ENCODE measurements at regions not wholly inside any gene's neighbourhood (a gene's known extent, or its start where the extent isn't known, plus 50 kb on each side); places are given as distances from the start of the nearest gene placed in this dataset.
"Not testable (repeated sequence)": the region's sequence is repeated elsewhere in the genome, so short reads cannot be mapped to it uniquely, and the experiment has no call there.

GRCh38 chr17:70599198-70599597 lies 429.9 kb downstream of the KCNJ2 start:
- DNase-seq, result no peak

- not testable (repeated sequence) for DNase-seq
Measured at GRCh38 chr17:70599945-70600344, 430.6 kb downstream of the KCNJ2 start.

- no peak for DNase-seq
Measured at GRCh38 chr17:70603226-70603625, 433.9 kb downstream of the KCNJ2 start.

GRCh38 chr17:70604854-70605253 lies 435.5 kb downstream of the KCNJ2 start:
- no peak for DNase-seq

- DNase-seq, result no peak
Measured at GRCh38 chr17:70606086-70606485, 436.8 kb downstream of the KCNJ2 start.

GRCh38 chr17:70608193-70608592 lies 438.9 kb downstream of the KCNJ2 start:
- no peak for DNase-seq

- no peak for DNase-seq
Measured at GRCh38 chr17:70608957-70609356, 439.6 kb downstream of the KCNJ2 start.

- DNase-seq, result no peak
Measured at GRCh38 chr17:70609566-70609965, 440.2 kb downstream of the KCNJ2 start.

GRCh38 chr17:70610161-70610560 lies 440.8 kb downstream of the KCNJ2 start:
- DNase-seq, result no peak

- DNase-seq, result no peak
Measured at GRCh38 chr17:70613681-70614080, 444.3 kb downstream of the KCNJ2 start.

- no peak for DNase-seq
Measured at GRCh38 chr17:70615831-70616230, 446.5 kb downstream of the KCNJ2 start.

- no peak for DNase-seq
Measured at GRCh38 chr17:70618641-70619040, 449.3 kb downstream of the KCNJ2 start.

- DNase-seq, result no peak
Measured at GRCh38 chr17:70621566-70621965, 452.2 kb downstream of the KCNJ2 start.

GRCh38 chr17:70622368-70623260 lies 453.3 kb downstream of the KCNJ2 start:
- peak; percentile 24 to 67 (median 51) for DNase-seq

GRCh38 chr17:70624211-70624610 lies 454.9 kb downstream of the KCNJ2 start:
- DNase-seq, result peak; percentile 16 to 62 (median 52)

- peak; percentile 38 to 67 (median 56) for DNase-seq
Measured at GRCh38 chr17:70629902-70630301, 460.6 kb downstream of the KCNJ2 start.

- peak; percentile 45 to 78 (median 62) for DNase-seq
Measured at GRCh38 chr17:70636517-70637133, 467.3 kb downstream of the KCNJ2 start.

GRCh38 chr17:70642059-70642458 lies 472.7 kb downstream of the KCNJ2 start:
- DNase-seq, result no peak

- peak in 2 of 4 experiments; percentile 11 to 26 for DNase-seq
Measured at GRCh38 chr17:70644096-70644495, 474.8 kb downstream of the KCNJ2 start.

- no peak for DNase-seq
Measured at GRCh38 chr17:70646673-70647072, 477.3 kb downstream of the KCNJ2 start.

GRCh38 chr17:70648166-70648565 lies 478.8 kb downstream of the KCNJ2 start:
- DNase-seq, result no peak

- no peak for DNase-seq
Measured at GRCh38 chr17:70653850-70654249, 484.5 kb downstream of the KCNJ2 start.

- no peak for DNase-seq
Measured at GRCh38 chr17:70654706-70655105, 485.4 kb downstream of the KCNJ2 start.
